GM10248 (cell line): ENCODE measurements at regions not wholly inside any gene's neighbourhood (a gene's known extent, or its start where the extent isn't known, plus 50 kb on each side); places are given as distances from the start of the nearest gene placed in this dataset.

Source experiments
- CTCF ChIA-PET: fragments of 300-600 bp; sonication (Branson Sonifier 250); formaldehyde crosslinking; extraction: SDS; loops from one replicate; lab custom pipeline; 2021; ENCODE audit warnings: antibody characterized with exemption; lab: Yijun Ruan, JAX
- POLR2A ChIA-PET: fragments of 350-650 bp; sonication (Branson Sonifier 250); formaldehyde crosslinking; extraction: SDS; loops from one replicate; lab custom pipeline; 2020; ENCODE audit warnings: antibody characterized with exemption; lab: Yijun Ruan, JAX
- DNase-seq: peaks from one replicate; pipeline ENCODE4 v3.0.0; 2012; ENCODE audit errors: extremely low spot score
- TF ChIP-seq, protein P1 (sequence below): IDR thresholded peaks from 2 replicates; pipeline ENCODE4 v1.5.1; 2012; ENCODE audit warnings: mild to moderate bottlenecking, low read depth; ENCODE audit errors: extremely low read depth, missing control alignments, control extremely low read depth

DNA sequence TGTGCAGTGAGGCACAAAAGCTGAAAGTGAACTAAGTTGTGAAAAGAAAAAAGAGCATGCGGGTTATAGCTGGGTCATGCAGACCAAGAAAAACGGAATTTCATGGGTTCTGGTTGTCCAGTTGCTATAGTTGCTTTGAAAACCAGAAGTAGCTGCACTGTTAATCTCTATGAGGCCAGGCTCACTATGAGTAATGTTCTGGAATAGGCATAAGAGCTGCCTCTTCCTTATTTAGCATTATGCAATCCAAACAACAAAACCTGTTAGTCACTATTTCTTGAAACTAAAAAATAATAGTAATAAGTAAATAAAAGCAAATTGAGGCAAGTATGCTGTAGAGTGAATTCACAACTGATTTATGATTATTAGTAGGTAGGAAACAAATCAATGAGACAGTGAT, 1383.7 kb downstream of the MRPL39 start:
- DNase-seq, result no peak
- TF ChIP-seq, protein P1, sequence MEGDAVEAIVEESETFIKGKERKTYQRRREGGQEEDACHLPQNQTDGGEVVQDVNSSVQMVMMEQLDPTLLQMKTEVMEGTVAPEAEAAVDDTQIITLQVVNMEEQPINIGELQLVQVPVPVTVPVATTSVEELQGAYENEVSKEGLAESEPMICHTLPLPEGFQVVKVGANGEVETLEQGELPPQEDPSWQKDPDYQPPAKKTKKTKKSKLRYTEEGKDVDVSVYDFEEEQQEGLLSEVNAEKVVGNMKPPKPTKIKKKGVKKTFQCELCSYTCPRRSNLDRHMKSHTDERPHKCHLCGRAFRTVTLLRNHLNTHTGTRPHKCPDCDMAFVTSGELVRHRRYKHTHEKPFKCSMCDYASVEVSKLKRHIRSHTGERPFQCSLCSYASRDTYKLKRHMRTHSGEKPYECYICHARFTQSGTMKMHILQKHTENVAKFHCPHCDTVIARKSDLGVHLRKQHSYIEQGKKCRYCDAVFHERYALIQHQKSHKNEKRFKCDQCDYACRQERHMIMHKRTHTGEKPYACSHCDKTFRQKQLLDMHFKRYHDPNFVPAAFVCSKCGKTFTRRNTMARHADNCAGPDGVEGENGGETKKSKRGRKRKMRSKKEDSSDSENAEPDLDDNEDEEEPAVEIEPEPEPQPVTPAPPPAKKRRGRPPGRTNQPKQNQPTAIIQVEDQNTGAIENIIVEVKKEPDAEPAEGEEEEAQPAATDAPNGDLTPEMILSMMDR, result no peak
- ChIA-PET POLR2A (no interaction called here), CTCF (interaction anchor here (1.1 to 1.5 kb wide), 3 partner anchors 15 to 36 kb away, joined by 3 read pairs; no protein-coding TSS in a partner anchor)

DNA sequence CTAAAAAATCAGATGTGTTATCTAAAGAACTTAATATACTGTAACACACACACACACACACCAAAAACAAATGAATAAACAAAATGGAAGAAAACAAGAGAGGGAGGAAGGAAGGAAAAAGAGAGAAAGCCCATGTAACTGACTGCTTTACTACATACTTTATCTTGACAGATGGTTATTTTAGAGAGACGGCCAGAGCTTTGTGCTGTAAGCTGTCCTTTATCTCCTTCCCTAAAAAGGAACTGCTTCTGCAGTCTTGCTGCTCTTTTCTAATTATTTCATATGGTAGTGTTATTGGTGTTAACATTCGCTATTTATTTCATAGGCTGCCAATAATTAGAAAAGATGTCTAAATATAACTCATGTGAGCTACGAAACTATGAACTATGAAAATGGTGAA, 1384.6 kb downstream of the MRPL39 start:
- no peak for DNase-seq
- TF ChIP-seq, protein P1, result no peak
- ChIA-PET CTCF (interaction anchor here (1.5 kb wide), 1 partner anchor 14 kb away, joined by 3 read pairs; no protein-coding TSS in a partner anchor), POLR2A (no interaction called here)

DNA sequence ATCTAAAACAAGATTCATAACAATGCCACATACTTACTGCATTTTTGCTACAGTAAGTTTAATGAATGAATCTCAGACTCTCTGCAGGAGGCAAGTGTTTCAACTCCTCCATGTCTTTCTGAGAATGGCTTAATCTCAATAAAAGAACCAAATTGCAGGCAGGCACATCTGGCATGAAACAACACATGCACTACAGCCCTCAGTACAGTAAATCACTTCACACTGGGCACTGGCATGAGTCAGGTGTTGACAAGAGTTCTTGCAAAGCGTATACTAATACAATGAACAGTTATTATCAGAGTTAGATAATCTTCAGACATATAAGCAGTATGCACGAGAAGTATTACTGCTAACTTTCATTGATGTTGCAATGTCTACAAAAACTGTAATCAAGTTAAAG, 1386.8 kb downstream of the MRPL39 start:
- CTCF ChIA-PET, result no interaction called here
- TF ChIP-seq, protein P1, result no peak
- POLR2A ChIA-PET, result no interaction called here
- DNase-seq, result no peak

DNA sequence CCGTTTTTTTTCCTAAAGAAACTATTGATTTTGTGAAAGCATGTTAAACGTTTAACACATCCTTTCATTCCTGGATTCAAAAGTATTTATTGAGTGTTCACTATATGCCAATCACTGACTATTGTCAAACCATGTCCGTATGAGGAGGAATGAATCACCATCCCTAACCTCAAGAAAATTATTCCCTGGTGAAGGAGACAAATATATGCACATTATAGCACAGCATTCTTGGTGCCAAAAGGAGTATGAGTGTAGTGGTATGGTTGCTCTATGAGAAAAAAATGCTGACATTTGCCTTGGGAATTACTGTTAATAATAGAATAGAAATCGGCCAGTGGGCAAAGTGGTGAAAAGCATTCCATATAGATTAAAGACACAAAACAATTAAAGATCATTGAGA, 1390.1 kb downstream of the MRPL39 start:
- CTCF ChIA-PET, result interaction anchor here (0.9 kb wide), 1 partner anchor 24 kb away, joined by 3 read pairs; no protein-coding TSS in a partner anchor
- POLR2A ChIA-PET, result no interaction called here
- TF ChIP-seq, protein P1, result no peak
- no peak for DNase-seq

DNA sequence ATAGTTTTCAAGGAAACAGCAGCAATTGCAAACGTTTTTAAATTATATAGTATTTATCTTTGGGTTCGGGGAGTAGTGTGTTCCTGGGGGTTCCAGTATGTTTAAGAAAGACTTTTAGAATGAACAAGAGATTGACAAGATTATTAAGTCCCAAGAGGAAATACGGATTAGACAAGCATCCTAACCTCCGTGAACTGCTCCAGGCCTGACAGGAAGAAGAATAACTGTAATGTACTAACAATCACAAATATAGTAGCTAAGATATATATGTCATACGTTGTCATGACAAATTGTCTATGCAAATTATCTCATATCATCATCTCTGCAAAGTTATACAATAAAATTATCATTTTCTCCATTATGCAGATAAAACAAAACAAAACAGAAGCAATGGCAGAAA, 1397.2 kb downstream of the MRPL39 start:
- ChIA-PET POLR2A (no interaction called here), CTCF (no interaction called here)
- DNase-seq, result no peak
- TF ChIP-seq, protein P1, result no peak

DNA sequence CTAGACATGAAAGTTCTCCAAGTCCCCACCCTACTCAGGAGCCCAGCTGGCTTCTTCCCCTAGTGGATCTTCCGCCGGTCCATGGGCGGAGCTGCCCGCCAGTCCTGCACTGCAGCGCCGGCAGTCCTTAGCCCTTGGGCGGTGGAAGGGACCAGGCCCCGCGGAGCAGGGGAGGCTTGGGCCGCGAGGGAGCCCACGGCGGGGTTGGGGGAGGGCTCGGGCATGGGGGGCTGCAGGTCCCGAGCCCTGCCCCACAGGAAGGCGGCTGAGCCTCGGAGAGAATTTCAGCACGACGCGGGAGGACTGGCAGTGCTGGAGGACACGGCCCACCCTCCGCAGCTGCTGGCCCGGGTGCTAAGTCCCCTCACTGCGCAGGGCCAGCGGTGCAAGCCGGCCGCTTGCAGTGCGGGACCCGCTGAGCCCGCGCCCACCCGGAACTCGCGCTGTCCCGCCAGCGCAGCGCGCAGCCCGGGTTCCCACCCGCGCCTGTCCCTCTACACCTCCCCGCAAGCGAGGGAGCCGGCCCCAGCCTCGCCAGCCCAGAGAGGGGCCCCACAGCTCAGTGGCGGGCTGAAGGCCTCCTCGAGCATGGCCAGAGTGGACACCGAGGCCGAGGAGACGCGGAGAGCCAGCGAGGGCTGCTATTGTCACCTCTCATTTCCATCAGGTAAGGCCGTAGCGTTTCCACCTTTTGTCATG, 1398.6 kb downstream of the MRPL39 start:
- POLR2A ChIA-PET, result no interaction called here
- no peak for DNase-seq
- CTCF ChIA-PET, result interaction anchor here (1.3 kb wide), 1 partner anchor 15 kb away, joined by 3 read pairs; no protein-coding TSS in a partner anchor
- TF ChIP-seq, protein P1, result no peak
